ENCODE measurements at regions not wholly inside any gene's neighbourhood (a gene's known extent, or its start where the extent isn't known, plus 50 kb on each side); places are given as distances from the start of the nearest gene placed in this dataset.
"Not testable (repeated sequence)": the region's sequence is repeated elsewhere in the genome, so short reads cannot be mapped to it uniquely, and the experiment has no call there.

DNA sequence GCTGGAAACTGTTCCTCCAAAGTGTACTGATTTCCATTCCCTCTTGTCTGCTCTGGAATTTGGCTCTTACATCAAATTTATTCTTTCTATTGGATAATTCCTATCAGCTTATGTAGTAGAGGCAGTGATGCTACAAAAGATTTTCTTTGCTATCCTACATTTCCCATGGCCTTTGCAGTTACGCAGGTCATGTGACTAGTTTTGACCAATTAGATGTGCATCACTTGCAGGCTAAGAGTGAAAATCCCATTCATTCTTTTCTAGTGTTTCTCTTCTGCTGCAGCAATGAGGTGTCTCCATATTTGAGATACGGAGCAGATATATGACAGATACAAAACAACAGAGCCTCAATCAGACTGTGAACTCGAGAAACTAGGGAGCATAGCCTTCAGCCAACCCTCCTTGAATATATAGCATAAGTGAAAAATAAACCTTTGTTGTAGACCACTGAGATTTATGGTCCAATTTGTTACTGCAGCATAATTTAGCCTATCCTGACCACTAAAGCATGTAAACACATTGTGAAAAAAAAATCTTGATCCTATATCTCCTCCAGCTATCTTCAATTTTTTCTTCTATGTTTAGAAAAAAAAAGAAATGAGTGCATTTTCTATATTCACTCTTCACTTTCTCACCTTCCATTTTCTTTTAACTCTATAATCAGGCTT lies 102.0 kb downstream of the HNMT start:
- no peak for DNase-seq

DNA sequence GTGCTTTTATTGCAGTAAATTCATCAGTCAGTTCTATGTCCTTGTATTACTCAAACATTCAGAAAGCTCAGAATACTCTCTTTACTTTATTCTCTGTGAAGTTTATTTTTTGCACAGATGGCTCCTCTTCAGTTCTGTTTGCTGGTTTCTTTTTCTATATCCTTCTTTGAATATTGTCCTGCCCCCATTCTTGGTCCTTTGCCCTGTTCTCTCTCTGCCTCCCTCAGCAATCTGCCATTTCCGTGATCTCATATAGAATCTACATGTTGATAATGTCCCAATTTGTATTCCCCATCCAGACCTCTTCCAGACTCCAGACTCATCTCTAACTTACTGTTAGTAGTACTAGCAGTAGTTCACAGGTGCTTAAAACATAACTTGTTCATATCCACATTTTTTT lies 102.6 kb downstream of the HNMT start:
- no peak for DNase-seq

DNA sequence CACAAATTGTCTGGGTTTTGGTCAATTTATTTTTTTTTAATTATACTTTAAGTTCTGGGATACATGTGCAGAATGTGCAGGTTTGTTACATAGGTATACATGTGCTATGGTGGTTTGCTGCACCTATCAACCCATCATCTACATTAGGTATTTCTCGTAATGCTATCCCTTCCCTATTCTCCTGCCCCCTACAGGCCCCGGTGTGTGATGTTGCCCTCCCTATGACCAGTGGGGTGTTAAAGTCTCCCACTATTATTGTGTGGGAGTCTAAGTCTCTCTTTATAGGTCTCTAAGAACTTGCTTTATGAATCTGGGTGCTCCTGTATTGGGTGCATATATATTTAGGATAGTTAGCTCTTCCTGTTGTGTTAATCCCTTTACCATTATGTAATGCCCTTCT lies 104.4 kb downstream of the HNMT start:
- DNase-seq = not testable (repeated sequence)

DNA sequence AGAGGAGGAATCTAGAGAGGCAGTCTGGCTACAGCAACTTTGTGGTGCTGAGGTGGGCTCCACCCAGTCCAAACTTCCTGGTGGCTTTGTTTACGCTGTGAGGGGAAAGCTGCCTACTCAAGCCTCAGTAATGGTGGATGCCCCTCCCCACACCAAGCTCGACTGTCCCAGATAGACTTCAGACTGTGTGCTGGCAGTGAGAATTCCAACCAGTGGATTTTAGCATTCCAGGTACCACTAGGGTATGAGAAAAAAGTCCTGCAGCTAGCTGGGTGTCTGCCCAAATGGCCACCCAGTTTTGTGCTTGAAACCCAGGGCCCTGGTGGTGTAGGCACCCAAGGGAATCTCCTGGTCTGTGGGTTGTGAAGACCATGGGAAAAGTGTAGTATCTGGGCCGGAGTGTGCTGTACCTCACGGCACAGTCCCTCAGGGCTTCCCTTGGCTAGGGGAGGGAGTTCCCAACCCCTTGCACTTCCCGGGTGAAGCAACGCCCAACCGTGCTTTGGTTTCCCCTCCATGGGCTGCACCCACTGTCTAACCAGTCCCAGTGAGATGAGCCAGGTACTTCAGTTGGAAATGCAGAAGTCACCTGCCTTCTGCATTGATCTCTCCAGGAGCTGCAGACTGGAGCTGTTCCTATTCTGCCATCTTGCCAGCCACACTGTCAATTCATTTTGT lies 106.9 kb downstream of the HNMT start:
- not testable (repeated sequence) for DNase-seq

DNA sequence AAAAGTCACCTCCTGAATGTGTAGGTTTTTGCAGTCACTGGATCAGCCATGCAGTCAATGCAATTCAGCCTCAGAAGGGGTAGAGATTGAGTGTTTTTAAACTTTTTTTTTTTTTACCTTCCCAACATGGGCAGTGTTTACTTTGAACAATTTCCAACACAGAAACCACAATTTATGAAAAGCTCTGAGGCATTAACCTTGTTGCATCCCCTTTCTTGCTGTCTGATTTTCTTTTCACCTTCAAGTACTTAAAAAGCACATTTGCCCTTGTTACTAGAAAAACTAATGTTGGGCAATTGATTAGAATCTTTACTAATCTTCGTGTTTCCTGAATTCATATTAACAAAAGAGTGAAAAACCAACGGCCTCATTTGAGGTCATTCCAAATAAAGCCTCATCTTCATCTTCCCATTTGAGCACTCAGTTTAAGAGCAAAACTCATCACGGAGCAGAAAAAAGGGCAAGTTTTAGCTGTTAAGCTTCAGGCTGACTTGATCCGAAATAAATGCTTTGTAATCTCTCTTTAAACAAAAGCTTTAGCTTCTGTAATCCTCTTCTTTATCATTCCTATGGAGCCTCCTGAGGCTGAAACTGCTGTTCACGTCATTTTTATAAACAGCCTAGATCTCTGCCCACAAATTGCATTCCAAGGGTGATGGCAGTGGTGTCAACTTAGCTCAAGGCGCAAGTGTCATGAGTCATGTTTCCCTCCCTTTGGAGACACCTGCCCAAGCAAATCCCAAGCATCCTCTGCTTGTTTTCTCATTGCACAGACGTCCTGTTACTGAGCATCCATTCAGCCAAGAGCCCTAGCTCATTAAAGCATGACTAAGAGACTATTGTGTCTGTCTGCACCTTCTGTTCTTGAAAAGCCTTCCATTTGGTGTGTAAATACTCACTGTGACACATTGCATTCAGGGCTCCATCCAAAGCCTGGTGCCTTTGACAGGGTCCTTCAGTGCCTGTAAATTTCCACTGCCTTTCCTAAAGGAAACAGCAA lies 107.7 kb downstream of the HNMT start:
- peak; percentile 25 to 71 for DNase-seq

DNA sequence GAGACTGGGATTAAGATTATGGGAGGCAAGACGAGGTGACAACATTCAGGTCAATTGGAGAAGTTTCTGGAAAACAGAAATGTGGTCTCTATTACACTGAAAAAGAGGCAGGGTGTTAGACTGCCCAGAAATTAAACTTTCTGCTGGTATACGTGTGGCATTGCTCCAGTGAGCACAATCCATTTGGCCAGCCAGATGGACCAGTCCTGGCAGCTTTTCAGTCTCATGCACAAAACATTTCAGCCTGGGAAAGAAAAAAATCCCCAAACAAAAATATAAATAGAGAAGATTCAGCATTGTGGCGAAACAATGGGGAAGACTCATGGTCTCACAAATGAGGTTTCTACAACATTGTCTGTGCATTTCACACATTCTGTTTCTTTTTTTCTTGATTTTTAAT lies 113.9 kb downstream of the HNMT start:
- DNase-seq = no peak

DNA sequence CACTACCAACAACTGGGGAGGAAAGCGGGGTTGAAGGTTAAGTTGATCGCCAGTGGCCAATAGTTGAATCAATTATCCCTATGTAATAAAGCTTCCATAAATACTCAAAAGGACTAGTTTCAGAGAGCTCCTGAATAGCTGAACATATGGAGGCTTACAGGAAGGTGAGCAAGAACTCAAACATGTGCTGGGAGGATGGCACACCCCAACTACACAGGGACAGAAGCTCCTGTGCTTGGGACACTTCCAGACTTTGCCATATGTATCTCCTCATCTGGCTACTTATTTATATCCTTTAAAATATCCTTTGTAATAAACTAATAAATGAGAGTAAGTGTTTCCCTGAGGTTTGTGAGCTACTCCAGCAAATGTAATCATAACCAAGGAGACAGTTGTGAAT lies 115.7 kb downstream of the HNMT start:
- no peak for DNase-seq

DNA sequence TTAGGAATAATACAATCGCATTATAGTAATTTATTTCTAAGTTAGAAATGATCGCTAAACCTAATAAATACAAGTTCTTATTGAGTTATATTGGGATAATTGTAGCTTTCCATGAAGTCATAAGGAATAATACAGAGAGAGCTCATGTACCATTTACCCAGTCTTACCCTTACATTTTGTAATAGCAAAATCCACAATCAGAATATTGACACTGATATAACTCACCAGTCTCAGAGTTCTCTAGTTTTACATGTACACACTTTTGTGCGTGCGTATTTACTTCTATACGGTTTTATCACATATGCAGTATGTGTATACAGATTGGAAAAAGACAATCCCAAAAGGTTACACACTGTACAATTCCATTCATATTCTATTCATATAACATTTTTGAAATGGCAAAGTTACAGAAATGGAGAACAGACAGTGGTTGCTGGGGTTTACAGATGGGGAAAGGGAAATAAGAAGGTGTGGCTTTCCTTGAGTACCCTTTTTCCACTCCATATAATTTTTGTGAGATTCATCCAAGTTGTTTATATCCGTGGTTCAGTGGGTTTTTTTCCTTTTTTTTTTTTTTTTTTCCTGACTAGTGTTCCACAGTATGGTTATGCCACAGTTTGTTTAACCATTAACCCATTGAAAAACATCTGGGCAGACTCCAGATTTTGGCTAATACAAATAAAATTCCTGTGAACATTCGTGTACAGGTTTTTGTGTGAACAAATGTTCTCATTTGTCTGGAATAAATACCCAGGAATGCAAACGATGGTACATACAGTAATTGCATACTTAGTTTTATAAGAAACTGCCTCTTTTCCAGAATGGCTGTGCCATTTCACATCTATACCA lies 117.2 kb downstream of the HNMT start:
- no peak for DNase-seq

DNA sequence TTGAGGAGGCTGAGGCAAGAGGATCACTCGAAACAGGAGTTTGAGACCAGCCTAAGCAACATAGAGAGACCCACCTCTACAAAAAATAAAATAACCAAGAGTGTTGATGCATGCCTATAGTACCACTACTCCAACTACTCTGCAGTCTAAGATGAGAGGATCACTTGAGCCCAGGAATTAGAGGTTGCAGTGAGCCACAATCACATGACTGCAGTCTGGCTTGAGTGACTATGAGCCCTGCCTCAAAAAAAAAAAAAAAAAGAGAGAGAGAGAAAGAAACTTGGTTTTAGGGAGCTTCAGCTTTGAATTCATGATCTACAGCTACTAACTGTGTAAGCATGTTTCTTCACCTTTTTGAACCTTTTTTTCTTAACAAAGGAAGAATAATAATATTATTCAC lies 119.9 kb downstream of the HNMT start:
- no peak for DNase-seq

DNA sequence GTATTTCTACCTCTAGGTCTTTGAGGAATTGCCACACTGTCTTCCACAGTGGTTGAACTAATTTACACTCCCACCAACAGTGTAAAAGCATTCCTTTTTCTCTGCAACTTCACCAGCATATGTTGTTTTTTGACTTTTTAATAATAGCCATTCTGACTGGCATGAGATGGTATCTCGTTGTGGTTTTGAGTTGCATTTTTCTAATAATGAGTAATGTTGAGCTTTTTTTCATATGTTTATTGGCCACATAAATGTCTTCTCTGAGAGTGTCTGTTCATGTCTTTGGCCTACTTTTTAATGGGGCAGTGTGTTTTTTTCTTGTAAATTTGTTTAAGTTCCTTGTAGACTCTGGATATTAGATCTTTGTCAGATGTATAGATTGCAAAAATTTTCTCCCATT lies 121.2 kb downstream of the HNMT start:
- DNase-seq = not testable (repeated sequence)

DNA sequence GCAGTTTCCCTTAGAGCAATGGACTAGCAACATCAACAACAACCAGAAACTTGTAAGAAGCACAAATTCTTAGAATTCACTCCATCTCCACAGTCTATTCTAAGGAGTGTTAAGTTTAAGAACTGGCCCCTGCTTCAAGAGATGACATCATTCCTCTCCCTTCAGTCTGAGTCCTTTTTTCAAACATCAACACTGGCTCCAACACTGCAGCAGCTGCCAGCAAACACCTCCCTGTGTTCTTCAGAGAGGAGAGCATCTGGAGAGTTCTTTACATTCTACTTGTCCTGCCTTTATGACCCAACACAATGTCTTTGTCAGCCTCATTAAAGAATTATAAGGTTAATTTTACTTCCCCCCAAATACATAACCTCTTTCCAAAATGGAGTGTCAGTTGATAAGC lies 122.3 kb downstream of the HNMT start:
- DNase-seq = no peak

DNA sequence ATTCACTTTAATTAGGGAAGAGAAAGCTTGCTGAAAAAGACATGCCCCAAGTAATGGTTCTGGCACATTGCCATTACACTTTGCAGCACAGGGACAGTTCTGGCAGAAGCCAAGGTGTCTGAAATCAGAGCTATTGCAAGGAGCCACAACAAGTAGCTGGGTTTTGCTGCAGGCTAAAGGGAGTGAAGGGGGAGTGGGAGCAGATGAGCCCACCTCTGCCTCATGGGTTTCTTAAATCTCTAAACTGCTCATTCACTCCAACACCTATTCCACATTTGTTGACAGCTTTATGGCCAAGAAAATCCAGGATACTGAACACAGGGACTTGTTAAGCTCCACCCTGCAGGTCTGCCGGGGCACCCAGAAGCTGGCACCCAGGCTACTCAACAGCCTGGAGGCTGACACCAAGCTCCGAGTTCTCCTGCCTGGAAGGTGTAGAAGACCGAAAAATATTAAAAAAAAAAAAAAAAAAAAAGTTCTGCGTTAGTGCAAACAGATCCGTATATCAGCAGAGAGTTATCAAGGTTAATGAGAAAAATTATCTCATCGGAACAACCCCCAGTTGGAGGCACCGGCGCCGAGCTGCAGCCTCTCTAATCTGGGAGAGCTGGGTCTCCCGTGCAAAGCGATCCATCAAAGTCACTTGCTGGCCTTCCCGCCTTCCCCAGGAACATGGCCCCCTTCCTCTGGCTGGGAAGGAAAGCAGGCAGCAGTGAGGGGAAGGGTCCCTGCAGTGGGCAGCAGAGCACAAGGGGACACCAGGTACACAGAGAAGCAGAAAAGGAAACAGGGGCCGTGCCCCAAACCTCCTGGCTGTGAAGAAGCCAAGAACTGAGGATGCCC lies 123.7 kb downstream of the HNMT start:
- DNase-seq = no peak

DNA sequence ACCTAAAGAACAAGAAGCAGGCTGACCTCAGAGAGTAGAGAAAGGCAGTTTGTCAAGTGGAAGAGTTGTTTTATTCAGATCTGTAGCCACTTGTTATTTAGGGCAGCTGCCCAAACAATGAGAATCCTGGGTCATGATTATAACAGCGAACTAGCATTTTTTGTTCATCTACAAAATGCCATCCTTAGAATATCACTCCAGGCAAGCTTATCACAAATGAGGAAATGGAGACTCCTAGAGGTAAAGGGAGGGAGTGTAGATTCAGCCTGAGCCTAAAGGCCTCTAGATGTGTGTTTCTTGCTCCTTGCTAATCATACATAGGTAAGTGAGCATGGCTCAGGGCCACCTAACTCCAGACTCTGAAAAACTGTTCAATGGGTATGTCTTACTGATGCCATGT lies 126.1 kb downstream of the HNMT start:
- no peak for DNase-seq

DNA sequence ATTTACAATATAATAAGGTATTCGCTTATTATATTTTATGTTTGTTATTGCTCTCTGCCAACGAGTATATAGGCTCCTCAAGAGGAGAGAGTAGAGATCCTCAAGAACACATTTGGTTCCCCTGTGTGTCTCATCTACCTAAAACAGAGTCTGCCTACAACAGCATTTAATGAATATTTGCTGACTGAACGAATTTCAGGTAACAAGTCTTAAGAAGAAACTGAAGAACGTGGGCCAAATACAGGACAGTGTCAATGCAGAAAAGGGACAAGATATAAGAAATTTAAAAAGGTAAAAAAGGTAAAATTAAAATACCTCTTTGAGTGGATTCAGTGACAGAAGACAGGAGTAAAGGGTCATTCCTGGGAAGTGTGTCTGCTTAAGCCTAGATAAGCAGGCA lies 129.2 kb downstream of the HNMT start:
- no peak for DNase-seq

DNA sequence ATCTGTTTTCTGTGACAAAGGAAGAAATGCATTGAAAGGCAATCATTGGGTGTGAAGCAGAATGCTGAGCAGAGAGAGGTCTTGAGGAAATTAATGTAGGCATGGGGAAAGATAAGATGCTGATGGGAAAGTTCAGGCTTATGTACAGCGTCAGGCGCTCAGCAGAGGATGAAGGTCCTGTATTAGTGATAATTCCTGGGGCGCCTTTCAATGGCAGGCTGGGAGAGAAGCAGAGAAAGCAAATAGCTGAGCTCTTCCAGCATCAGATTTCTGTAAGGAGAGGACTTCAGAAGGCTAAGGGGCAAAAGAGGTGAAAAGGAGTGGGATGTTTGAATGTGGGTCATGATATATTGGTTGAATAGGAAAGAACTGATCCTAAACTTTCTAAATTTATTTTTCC lies 129.8 kb downstream of the HNMT start:
- no peak for DNase-seq

DNA sequence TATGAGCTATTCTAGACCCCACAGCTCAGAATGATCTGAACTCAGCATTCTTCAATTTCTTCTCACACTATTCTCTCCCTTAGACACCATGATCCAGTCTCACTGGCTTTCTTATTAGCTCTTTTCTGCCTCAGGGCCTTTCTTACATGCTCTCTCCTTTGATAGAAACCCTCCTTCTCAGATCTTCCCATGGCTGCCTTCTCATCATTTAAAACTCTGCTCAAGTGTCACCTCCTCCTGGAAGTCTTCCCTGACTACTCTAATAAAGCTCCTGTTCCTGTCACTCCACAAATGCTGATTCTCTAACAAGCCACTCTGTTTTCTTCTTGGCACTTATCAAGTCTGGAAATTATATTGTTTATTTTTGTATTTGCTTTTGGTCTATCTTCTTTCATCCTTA lies 131.1 kb downstream of the HNMT start:
- DNase-seq = no peak

DNA sequence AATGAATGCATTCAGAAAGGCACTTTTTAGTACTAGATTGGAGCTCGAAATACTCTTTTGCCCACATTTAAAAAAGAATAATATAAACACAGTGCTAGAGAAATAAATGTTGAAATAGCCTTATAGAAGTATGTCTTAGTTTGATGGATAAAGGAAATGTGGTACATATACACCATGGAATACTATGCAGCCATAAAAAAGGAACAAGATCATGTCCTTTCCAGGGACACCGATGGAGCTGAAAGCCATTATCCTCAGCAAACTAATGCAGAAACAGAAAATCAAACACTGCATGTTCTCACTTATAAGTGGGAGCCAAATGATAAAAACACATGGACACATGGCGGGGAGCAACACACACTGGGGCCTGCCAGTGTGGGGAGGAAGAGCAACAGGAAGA lies 135.0 kb downstream of the HNMT start:
- not testable (repeated sequence) for DNase-seq

DNA sequence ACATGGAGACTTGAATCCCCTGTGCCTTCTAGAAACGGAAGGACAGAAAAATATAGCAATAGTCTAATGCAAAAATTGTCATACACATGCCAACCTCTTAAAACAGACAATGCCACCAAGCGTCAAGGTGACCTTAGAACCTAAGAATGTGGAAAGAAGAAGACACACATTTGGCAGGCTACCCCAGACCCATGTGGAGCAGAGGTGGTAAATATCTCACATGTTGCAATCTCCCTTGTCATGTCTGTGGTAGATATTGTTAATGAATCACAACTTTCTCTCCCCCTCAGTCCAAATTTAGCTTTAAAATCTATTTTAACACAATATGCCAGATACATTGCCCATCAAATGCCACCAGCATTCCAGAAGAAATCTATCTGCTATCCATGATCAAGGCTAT lies 137.4 kb downstream of the HNMT start:
- DNase-seq = no peak

DNA sequence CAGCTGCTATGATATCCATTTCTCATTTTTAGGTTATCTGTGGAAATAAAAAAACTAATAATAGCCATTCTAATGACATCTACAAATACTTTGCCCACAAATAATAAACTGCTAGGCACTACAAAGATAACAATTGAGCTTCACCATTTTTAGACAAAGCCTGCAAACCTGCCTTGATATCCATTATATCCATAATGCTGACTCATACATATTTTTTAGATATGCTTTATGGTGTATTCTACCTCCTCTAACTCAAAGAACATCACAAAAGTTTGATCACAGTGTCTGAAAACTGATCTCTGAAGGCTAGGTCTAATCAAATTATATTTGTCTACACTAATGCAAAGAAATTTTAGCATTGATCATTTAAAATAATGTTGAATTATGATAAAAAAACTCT lies 138.4 kb downstream of the HNMT start:
- DNase-seq = no peak

DNA sequence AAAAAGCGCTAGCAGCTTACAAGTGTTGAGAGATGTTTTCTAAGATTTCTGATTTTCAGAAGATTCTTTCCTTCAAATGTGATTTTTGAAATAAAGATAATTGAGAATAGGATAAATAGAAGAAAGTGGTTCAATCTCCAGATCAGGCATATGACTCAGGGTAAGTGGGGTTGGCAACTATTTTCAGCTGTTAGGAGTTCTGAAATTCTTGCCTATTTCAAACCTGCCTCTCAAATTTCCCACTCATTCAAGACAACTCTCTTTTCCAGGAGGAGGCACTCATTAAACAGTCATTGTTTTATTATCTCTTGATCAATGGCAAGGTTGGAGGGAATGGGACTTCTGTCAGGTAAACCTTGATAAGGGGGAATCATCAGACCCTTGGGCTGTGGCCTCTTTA lies 138.9 kb downstream of the HNMT start:
- no peak for DNase-seq

DNA sequence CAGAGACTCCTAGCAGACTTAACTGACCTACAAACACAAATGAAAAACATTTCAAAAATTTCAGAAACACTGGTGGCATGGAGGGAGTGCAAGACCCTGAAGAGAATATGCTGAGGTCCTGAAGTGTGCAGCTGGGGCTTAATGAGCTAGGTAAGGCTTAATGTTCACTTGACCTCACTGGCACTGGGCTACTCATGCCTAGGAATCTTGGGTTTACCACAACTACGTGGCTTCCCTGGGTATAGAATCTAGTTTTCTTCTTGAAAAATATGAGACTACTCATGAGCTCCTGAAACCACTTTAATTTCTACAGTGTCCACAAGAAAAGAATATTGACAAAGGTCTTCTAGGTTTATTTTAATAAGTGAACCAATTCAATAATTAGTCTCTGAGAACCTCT lies 139.8 kb downstream of the HNMT start:
- no peak for DNase-seq

DNA sequence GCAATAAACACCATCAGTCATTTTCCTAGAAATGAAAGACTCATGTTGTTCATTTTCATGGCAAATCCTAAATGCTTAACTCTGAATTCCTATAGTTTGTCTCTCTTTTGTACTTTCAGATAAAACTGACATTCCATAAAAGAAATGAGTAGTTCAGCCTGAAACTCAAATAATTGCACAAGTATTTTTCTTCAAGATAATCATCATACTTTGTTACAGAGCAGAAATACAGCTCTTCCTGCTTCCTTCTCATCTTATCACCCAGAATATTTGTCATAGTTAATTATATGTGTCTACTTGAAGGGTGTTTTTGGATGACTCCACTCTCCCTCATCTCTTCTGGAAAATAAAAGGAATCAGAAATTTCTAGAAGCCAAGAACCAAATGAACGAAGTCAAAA lies 141.1 kb downstream of the HNMT start:
- DNase-seq = no peak
